H1 (cell line): ENCODE measurements at regions not wholly inside any gene's neighbourhood (a gene's known extent, or its start where the extent isn't known, plus 50 kb on each side); places are given as distances from the start of the nearest gene placed in this dataset.

Experiments
- CBX5 ChIP-seq: fragments of 300-800, 300-1000 bp; sonication (generic); IDR thresholded peaks from 2 replicates; pipeline ENCODE4 v1.7.1; 2016; ENCODE audit warnings: antibody characterized with exemption, low read length, low read depth
- CREB1 ChIP-seq: IDR thresholded peaks from 2 replicates; pipeline ENCODE4 v1.6.1; 2012; ENCODE audit warnings: inconsistent platforms
- CTBP2 ChIP-seq: IDR thresholded peaks from 2 replicates; pipeline ENCODE4 v1.7.0; 2011; ENCODE audit warnings: borderline replicate concordance, mild to moderate bottlenecking, moderate library complexity, mixed read lengths, low read length; ENCODE audit not compliant: insufficient read depth, insufficient read length
- GTF2F1 ChIP-seq: IDR thresholded peaks from 2 replicates; pipeline ENCODE4 v1.6.1; 2012; ENCODE audit warnings: low read depth, low read length, improper control_type of control experiment, borderline replicate concordance
- KDM1A ChIP-seq: fragments of 200-600, 300-600 bp; sonication (generic); IDR thresholded peaks from 2 replicates; pipeline ENCODE4 v1.7.1; 2016; ENCODE audit warnings: mild to moderate bottlenecking, low read length, borderline replicate concordance
- POLR2AphosphoS5 ChIP-seq: IDR thresholded peaks from 2 replicates; pipeline ENCODE4 v1.6.1; 2011; ENCODE audit warnings: low read depth, low read length
- RFX5 ChIP-seq: IDR thresholded peaks from 2 replicates; pipeline ENCODE4 v1.6.1; 2011; ENCODE audit warnings: low read depth, low read length, improper control_type of control experiment, borderline replicate concordance
- SIN3A ChIP-seq, 2 experiments: IDR thresholded peaks in 1 of 2; conservative IDR thresholded peaks in 1 of 2; 2 replicates each; pipeline ENCODE4 v1.6.1; 2011 to 2012; ENCODE audit warnings: low read length in 2 of 2, improper control_type of control experiment in 1 of 2, low read depth in 1 of 2, mild to moderate bottlenecking in 1 of 2

DNA sequence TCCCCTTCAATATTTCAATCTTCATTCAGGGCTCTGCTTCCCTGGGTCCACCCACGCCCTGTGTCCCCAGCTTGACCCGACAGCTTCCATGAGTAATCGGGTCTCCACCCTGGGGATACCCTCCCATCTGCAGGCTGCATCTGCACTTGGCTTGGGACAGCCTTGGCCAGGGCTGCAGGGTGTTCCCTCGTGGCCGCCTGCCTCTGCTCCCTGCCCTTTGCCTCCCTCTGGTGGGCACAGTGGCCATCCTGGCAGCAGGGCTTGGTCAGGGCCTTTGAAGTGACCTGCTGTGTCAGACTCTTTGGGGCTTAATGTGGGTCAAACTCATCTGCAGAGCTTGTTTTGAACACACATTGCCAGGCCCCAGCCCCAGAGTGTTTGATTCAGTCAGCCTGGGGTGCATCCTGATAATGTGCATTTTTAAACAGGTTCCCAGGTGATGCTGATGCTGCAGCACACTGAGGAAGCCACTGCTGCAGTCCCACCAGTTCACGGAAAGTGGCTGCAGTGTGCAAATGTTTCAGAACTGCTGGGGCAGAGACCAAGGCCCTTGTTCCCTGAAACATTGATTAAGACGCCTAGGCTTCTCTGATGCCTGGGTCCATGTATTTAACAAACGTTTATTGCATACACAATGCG is 80.7 kb upstream of the SEC61G start (continued):
- no peak for TF ChIP-seq SIN3A (conservative IDR thresholded peaks at IDR 0.05 in 1 of 2, IDR thresholded peaks at IDR 0.05 in 1 of 2; ENCODE audit: low read depth in 1 of 2, low read length in 2 of 2)
- no peak for TF ChIP-seq CBX5
- no peak for TF ChIP-seq GTF2F1
- no peak for TF ChIP-seq POLR2AphosphoS5
- no peak for TF ChIP-seq CREB1
- no peak for TF ChIP-seq RFX5
- no peak for TF ChIP-seq KDM1A
- no peak for TF ChIP-seq CTBP2
